ENCODE measurements at regions not wholly inside any gene's neighbourhood (a gene's known extent, or its start where the extent isn't known, plus 50 kb on each side); places are given as distances from the start of the nearest gene placed in this dataset.

GRCh38 chr4:11898796-11899195 is 470.1 kb upstream of the HS3ST1 start:
- no peak for TF ChIP-seq CTCF (conservative IDR thresholded peaks at IDR 0.05)
- no peak for TF ChIP-seq EZH2 (IDR thresholded peaks at IDR 0.05; ENCODE audit: low read depth)

Data from PC-9 (cell line).